ENCODE measurements at regions not wholly inside any gene's neighbourhood (a gene's known extent, or its start where the extent isn't known, plus 50 kb on each side); places are given as distances from the start of the nearest gene placed in this dataset.

DNA sequence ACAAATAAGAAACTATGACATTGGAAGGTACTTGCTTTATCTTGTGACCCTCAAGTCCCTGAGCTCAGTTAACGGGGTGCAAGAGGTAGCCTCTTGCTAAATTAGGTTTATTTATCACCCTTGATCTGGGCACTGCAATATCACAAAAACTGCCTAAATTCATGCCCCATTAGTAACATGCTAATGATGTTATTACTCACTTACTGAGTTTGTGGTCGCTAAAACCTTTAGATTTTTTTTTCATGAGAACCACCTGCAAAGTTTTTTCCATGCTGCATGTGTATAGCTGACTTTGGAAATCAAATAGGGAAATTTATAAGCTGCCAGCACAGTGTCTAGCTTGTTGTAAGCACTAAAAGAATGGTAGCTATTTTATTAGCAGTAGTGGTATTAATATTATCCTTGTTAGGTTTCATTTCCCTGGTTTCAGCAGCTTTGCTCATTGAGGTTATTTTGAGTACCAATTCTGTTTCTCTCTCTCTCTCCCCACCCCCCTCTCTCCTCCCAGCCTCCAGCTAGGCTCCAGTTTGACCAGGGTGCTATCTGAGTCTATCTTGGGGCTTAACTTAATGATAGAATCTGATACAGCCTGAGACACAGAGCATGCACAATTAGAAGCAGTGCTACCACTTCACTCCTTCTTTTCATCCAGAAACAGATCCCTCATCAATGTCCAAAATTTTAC is 88.7 kb upstream of the ATP8B1 start:
- TF ChIP-seq, protein P1, sequence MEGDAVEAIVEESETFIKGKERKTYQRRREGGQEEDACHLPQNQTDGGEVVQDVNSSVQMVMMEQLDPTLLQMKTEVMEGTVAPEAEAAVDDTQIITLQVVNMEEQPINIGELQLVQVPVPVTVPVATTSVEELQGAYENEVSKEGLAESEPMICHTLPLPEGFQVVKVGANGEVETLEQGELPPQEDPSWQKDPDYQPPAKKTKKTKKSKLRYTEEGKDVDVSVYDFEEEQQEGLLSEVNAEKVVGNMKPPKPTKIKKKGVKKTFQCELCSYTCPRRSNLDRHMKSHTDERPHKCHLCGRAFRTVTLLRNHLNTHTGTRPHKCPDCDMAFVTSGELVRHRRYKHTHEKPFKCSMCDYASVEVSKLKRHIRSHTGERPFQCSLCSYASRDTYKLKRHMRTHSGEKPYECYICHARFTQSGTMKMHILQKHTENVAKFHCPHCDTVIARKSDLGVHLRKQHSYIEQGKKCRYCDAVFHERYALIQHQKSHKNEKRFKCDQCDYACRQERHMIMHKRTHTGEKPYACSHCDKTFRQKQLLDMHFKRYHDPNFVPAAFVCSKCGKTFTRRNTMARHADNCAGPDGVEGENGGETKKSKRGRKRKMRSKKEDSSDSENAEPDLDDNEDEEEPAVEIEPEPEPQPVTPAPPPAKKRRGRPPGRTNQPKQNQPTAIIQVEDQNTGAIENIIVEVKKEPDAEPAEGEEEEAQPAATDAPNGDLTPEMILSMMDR (IDR thresholded peaks at IDR 0.05; ENCODE audit: low read depth, low read length): no peak
- TF ChIP-seq EZH2phosphoT487 (IDR thresholded peaks at IDR 0.05; ENCODE audit: low read depth): no peak
